C4-2B (cell line): ENCODE measurements at regions not wholly inside any gene's neighbourhood (a gene's known extent, or its start where the extent isn't known, plus 50 kb on each side); places are given as distances from the start of the nearest gene placed in this dataset.

Experiments used
- ZFX ChIP-seq: fragments of 450-650 bp; IDR thresholded peaks from 2 replicates; pipeline ENCODE4 v1.6.1; 2017
- TF ChIP-seq, protein P1 (sequence below): fragments of 450-650 bp; conservative IDR thresholded peaks from 2 replicates; pipeline ENCODE4 v1.5.1; 2017; ENCODE audit warnings: mild to moderate bottlenecking

DNA sequence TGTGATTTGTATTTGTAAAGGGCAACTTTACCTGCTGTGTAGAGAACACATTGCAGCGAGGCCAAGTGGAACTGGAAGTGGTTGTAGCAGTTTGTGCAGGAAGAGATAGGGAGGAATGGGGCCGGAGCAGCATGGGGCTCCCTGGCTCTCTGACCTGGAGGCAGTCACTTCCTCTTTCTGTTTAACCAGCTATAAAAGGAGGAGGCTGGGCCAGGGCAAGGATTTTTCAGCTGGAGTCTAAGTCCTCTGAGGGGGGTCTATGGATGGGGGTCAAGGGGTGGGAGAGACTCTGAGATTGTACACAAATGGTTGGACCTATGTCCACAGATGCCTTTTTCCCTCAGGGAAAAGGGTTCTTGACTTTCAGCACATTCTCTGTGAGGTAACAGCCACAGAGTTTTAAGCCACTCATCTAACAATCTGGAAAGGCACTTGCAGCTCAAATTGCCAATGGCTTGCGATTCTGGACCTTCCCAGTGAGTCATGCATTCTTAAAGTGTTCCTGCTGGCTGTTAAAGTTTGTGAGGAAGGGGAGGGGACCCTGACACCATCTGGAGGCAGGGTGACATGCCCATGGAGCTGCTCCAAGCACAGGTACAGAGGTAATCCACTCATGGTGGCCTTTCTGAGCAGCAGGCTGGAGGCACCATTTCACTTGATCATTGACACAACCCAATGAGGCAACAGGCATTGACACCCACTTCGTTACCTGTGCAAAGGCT lies 347.0 kb downstream of the CYRIA start:
- TF ChIP-seq, protein P1, sequence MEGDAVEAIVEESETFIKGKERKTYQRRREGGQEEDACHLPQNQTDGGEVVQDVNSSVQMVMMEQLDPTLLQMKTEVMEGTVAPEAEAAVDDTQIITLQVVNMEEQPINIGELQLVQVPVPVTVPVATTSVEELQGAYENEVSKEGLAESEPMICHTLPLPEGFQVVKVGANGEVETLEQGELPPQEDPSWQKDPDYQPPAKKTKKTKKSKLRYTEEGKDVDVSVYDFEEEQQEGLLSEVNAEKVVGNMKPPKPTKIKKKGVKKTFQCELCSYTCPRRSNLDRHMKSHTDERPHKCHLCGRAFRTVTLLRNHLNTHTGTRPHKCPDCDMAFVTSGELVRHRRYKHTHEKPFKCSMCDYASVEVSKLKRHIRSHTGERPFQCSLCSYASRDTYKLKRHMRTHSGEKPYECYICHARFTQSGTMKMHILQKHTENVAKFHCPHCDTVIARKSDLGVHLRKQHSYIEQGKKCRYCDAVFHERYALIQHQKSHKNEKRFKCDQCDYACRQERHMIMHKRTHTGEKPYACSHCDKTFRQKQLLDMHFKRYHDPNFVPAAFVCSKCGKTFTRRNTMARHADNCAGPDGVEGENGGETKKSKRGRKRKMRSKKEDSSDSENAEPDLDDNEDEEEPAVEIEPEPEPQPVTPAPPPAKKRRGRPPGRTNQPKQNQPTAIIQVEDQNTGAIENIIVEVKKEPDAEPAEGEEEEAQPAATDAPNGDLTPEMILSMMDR = no peak
- no peak for TF ChIP-seq ZFX
